AG04450 (cell line): ENCODE measurements at regions not wholly inside any gene's neighbourhood (a gene's known extent, or its start where the extent isn't known, plus 50 kb on each side); places are given as distances from the start of the nearest gene placed in this dataset.

Source experiments
- CTCF ChIA-PET: fragments of 300-600, 350-600 bp; formaldehyde crosslinking; extraction: SDS; loops from one replicate; lab custom pipeline; 2022; ENCODE audit warnings: antibody characterized with exemption, inconsistent platforms; lab: Charles Lee
- POLR2A ChIA-PET: fragments of 350-600 bp; formaldehyde crosslinking; extraction: SDS; loops from one replicate; lab custom pipeline; 2021; ENCODE audit warnings: antibody characterized with exemption, inconsistent platforms; lab: Yijun Ruan, JAX
- DNase-seq: peaks from one replicate; pipeline ENCODE4 v3.0.0-alpha.2; 2011; ENCODE audit warnings: low read depth, low spot score
- H3K27ac ChIP-seq: one replicate; pipeline ENCODE4 v1.5.1; 2012; ENCODE audit warnings: low read depth, low read length, control low read depth
- H3K27me3 ChIP-seq: one replicate; pipeline ENCODE4 v1.6.0; 2012; ENCODE audit warnings: low read length; ENCODE audit not compliant: control insufficient read depth, insufficient read depth
- H3K4me3 ChIP-seq: 2 replicates; pipeline ENCODE4 v1.5.1; 2011; ENCODE audit warnings: mild to moderate bottlenecking, low read depth, low read length, control low read depth
- H3K9me3 ChIP-seq: 2 replicates; pipeline ENCODE4 v1.5.1; 2012; ENCODE audit warnings: low read length; ENCODE audit not compliant: control insufficient read depth, insufficient read depth
- TF ChIP-seq, protein P1 (sequence below): IDR thresholded peaks from 2 replicates; pipeline ENCODE4 v1.5.1; 2011; ENCODE audit warnings: low read depth, low read length, control low read depth, inconsistent platforms

DNA sequence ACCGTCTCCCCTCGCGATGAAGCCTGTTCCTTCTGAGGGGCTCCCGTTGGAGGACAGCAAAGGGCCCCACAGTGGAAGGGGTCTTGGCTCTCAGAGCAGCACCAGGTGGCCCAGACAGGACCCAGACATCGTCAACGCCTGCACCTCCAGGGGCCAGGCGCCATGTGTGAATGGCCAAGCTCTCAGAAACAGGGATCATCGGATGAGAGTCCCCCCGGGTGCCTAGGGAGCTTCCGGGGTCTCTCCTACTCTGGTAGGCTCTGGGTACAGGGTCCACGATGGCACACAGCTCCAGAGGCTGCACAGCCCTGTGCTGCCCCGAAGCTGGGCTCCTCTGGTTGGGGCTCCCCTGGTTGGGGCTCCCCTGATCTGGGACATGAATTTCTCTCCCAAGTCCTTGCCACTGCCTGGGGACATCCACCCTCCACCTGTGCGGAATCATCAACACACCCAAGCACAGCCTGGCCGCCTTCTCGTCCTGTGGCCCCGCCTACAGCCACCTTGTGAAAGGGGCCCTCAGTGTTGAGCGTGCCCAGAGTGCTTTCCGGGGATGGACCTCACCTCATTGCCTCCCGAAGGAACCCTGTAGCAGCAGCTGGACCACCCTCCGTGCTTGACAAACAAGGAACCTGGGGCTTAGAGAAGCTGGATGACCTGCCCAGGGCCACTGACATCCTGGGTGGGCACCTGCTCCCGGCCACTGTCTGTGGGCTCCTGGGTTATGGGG lies 929.0 kb downstream of the BRD1 start:
- DNase-seq: no peak
- no peaks in the 10 kb centered on the region for H3K27me3 ChIP-seq
- TF ChIP-seq, protein P1, sequence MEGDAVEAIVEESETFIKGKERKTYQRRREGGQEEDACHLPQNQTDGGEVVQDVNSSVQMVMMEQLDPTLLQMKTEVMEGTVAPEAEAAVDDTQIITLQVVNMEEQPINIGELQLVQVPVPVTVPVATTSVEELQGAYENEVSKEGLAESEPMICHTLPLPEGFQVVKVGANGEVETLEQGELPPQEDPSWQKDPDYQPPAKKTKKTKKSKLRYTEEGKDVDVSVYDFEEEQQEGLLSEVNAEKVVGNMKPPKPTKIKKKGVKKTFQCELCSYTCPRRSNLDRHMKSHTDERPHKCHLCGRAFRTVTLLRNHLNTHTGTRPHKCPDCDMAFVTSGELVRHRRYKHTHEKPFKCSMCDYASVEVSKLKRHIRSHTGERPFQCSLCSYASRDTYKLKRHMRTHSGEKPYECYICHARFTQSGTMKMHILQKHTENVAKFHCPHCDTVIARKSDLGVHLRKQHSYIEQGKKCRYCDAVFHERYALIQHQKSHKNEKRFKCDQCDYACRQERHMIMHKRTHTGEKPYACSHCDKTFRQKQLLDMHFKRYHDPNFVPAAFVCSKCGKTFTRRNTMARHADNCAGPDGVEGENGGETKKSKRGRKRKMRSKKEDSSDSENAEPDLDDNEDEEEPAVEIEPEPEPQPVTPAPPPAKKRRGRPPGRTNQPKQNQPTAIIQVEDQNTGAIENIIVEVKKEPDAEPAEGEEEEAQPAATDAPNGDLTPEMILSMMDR: no peak
- ChIA-PET POLR2A (no interaction called here), CTCF (no interaction called here)
- no peak overlapping the region for H3K4me3 ChIP-seq
- H3K27ac ChIP-seq: no peak overlapping the region
- H3K9me3 ChIP-seq: peaks cover 94% of the 10 kb centered on the region

GRCh38 chr22:48897645-48898370 lies 929.9 kb downstream of the BRD1 start:
- DNase-seq: no peak
- Histone ChIP-seq H3K4me3 (no peak overlapping the region), H3K27me3 (no peaks in the 10 kb centered on the region), H3K27ac (no peak overlapping the region), H3K9me3 (peaks cover 95% of the 10 kb centered on the region)
- TF ChIP-seq, protein P1: no peak
- ChIA-PET CTCF (no interaction called here), POLR2A (no interaction called here)

DNA sequence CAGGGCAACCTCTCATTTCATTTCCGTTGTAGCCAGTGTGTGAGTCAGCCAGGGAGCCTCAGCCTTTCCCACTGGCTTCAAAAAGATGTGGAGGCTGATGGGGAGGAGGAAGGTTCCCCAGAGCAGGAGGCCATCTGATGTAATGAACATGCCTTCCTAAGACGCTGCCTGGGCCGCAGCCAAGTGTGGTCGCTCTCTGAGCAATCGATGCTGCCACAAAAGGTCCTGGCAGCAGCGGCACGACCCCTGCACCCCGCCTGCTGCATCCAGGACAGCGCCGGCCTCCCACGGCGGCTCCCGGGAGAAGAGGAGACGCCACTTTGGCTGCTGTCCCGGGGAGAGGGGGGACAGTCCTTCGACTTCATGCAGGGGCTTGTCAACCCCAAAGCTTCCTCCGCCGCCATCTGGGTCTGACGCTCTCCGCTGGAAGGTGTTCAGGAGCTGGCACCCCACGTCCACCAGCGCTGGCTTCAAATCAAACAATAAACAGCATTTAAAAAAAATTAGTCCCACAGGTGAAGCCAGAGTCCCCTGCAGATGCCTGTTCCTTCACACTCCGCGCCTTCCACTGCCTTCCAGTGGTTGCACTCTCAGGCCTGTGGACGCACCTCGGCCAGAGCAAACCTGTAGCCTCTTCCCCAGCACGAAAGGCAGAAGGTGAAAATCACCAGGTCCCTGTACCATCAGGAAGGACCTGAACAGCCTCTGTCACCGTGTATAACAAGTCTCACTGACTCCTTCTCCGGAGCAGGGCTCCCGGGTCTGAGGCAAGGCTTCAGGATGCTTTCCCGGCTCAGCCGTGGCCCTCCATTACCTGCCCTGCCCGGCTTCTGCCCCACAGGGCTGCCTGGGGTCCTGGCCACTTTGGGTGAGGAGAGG lies 930.7 kb downstream of the BRD1 start:
- Histone ChIP-seq H3K4me3 (no peak overlapping the region), H3K27ac (no peak overlapping the region), H3K27me3 (no peaks in the 10 kb centered on the region), H3K9me3 (peaks cover 95% of the 10 kb centered on the region)
- DNase-seq: no peak
- TF ChIP-seq, protein P1: no peak
- POLR2A ChIA-PET: no interaction called here
- CTCF ChIA-PET: no interaction called here

DNA sequence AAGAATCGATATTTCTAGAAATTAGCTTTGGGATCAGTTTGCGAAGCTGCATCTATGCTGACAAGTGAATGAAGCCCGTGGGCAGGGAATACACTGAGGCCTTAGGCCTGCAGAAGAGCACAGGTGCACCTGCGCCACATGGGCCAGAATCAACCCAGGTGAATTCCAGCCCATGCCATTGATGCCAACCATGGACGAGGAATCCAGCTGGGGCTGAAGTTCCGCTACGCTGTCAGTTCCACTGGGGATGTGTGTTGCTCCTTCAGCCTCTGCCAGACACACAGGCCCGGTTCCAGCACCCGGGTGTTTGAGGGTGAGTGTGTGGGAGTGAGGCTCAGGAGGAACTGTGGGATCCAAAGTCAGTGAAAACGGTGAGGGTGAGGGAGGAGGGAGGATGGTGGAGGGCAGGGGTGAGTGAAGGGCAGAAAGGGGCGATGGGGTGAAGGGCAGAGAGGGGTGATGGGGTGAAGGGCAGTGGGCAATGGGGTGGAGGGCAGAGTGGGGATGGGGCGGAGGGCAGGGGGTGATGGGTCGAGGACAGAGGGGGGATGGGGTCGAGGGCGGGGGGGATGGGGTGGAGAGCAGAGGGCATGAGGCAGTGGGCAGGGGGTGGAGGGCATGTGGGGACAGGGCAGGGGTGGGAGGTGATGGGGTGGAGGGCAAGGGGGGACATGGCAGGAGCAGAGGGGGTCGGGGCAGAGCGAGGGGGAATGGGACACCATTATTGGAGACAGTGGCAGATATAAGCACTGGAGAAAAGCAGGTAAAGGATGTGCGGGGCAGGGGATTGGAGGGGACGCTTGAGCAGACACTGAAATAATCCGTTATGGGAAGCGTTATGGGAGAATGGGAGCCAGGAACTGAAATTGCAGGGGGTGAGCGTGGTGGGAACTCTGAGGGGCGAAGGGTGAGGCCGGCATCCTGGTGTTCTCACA lies 931.6 kb downstream of the BRD1 start:
- Histone ChIP-seq H3K27ac (no peak overlapping the region), H3K9me3 (peaks cover 95% of the 10 kb centered on the region), H3K4me3 (no peak overlapping the region), H3K27me3 (no peaks in the 10 kb centered on the region)
- TF ChIP-seq, protein P1: no peak
- no peak for DNase-seq
- CTCF ChIA-PET: no interaction called here
- POLR2A ChIA-PET: no interaction called here
